ENCODE measurements at regions not wholly inside any gene's neighbourhood (a gene's known extent, or its start where the extent isn't known, plus 50 kb on each side); places are given as distances from the start of the nearest gene placed in this dataset.
"Not testable (repeated sequence)": the region's sequence is repeated elsewhere in the genome, so short reads cannot be mapped to it uniquely, and the experiment has no call there.

DNA sequence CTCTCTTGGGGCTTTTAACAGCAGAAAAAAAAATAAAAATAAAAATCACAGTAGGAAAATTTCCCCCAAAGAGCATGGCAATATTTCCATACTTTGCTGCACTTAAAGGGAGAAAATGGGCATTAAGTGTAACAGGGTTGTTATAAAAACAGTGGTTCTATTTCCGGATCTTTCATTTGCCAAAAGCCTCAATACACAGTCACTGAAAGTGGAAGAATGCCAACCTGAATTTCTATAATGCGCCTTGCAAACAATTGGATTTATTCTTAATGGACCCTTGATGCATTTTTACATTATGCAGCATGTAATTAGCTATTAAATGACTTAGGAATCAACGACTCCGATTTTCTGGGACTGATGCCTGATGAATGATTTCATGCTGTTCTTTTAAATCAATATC, 127.6 kb upstream of the NANOS1 start:
- TF ChIP-seq, protein P1, sequence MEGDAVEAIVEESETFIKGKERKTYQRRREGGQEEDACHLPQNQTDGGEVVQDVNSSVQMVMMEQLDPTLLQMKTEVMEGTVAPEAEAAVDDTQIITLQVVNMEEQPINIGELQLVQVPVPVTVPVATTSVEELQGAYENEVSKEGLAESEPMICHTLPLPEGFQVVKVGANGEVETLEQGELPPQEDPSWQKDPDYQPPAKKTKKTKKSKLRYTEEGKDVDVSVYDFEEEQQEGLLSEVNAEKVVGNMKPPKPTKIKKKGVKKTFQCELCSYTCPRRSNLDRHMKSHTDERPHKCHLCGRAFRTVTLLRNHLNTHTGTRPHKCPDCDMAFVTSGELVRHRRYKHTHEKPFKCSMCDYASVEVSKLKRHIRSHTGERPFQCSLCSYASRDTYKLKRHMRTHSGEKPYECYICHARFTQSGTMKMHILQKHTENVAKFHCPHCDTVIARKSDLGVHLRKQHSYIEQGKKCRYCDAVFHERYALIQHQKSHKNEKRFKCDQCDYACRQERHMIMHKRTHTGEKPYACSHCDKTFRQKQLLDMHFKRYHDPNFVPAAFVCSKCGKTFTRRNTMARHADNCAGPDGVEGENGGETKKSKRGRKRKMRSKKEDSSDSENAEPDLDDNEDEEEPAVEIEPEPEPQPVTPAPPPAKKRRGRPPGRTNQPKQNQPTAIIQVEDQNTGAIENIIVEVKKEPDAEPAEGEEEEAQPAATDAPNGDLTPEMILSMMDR (IDR thresholded peaks at IDR 0.05): no peak
- ATAC-seq (ENCODE audit: low FRiP score) (no peak), DNase-seq (ENCODE audit: low spot score) (no peak)

DNA sequence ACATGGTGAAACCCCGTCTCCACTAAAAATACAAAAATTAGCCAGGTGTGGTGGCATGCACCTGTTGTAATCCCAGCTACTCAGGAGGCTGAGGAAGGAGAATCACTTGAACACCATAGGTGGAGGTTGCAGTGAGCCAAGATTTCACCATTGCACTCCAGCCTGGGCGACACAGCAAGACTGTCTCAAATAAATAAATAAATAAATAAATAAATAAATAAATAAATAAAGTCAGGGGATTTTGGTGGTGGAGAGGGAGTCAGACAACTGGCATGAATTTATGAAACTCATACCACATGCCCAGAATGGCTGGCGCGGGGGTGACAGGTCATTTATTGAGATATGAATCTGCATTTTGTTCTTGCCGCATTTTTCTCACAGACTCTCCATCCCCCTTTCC, 126.9 kb upstream of the NANOS1 start:
- ATAC-seq (ENCODE audit: low FRiP score); DNase-seq (ENCODE audit: low spot score): not testable (repeated sequence)

DNA sequence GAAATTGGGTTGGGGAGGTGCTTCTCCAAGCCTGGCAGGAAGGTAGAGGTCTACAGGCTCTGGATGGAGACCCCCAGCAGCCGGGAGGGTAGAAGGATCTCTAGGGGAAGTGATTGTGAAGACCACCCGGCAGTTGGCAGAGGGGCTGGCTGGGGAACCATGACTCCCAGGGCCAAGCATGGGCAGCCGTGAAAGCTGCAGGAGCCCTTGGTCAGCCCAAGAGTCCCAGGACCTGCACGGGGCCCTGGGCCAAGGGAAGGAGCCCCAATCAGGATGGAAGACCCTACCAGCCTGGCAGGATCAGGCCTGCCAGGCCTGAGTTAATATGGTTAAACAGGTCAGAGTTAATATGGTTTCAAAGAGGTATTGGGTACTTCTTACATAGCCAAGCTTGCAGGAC, 126.3 kb upstream of the NANOS1 start:
- no peak for DNase-seq (ENCODE audit: low spot score)
- TF ChIP-seq, protein P1 (IDR thresholded peaks at IDR 0.05): no peak
- no peak for ATAC-seq (ENCODE audit: low FRiP score)

DNA sequence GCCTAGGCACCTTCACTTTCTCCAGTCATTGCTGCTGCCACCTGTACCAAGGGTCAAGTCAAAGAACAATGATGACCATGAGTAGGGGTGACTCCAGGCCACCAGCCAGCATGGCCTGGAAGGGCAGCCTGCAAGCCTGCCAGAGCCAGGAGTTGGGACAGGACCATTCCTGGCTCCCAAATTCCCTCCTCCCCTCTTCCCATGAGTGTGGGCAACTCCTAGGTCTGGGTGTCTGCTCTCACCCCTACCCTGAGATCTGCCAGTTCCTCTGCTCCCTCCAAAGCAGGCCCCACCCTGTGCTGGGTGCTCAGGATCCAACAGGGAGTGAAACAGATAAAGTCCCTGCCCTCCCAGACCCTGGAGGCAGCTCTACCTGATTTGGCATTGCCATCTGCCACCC, 125.8 kb upstream of the NANOS1 start:
- TF ChIP-seq, protein P1 (IDR thresholded peaks at IDR 0.05): no peak
- ATAC-seq (ENCODE audit: low FRiP score): no peak
- DNase-seq (ENCODE audit: low spot score): no peak

DNA sequence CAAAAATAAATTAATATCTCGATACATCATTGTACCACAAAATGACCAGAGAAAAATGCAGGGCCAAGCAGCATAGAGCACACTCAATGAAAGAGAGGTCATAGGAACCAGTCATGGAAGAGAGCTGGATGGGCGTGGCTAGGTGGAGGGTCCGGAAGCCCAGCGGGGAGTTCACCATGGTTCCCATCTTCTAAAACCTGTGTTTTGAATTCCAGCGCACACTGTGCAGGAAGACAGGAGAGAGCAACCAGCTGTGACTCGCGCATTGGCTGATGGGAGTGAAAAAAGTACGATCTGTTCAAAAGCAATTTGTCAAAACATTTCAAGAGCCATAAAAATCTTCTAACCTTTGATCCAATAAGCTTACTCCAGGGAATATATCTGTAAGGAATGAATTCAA, 125.2 kb upstream of the NANOS1 start:
- TF ChIP-seq, protein P1 (IDR thresholded peaks at IDR 0.05): no peak
- ATAC-seq (ENCODE audit: low FRiP score) (no peak), DNase-seq (ENCODE audit: low spot score) (no peak)

DNA sequence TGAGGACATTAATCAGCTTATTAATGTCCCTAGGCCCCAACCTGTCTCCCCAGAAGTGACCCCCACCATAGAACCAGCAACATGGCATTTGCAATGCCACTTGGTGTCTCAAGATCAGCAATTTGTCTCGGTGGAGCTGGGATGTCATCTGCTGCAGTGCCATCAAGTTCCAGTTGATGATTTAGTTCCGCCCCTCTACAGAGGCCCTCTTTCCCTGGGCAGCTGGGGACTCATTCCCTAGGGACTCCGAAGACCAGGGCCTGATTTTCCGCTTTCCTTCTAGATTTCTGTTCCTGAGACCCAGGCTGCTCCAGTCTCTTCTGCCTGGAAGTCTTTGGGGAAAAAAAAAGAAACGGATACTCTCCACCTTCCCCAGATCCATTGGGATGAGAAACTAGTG, 122.5 kb upstream of the NANOS1 start:
- TF ChIP-seq, protein P1 (IDR thresholded peaks at IDR 0.05): no peak
- ATAC-seq (ENCODE audit: low FRiP score): no peak
- DNase-seq (ENCODE audit: low spot score): no peak

DNA sequence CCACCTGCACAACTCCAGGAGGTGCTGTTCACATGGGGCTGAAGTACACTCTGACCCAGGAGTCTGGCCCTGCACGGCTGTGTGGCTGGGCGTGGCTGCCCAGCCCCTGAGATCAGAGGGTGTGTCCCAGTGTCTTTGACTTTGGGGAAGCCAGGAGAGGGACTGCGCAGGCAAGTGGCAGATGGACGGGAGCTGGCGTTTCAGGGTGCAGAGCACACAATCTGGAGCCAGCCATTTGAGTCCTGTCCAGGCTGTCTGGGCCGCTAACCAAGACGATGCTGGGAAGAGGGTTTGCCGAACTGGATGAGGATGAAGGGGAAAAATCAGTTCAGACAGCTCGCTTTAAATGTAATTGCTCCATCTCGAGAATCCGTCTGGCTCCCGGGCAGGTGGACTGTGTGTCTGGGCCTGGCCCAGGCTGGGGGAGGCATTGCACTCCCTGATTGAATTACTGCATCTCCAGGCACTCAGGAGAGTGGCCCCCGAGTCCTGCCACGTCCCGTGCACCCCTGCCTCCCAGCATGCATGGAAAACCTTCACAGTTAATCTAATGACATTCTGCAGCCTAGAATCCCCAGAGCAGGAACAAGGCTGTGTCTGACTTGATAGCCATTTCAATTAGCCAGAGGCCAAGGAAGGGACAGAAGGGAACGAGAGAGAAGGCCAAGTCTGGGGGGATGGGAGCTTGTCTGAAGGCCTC, 120.8 kb upstream of the NANOS1 start:
- TF ChIP-seq, protein P1 (IDR thresholded peaks at IDR 0.05): no peak
- DNase-seq (ENCODE audit: low spot score) (no peak), ATAC-seq (ENCODE audit: low FRiP score) (no peak)

All from omental fat pad (tissue), 3 donors.